Liver (tissue), 3 donors: ENCODE measurements at regions not wholly inside any gene's neighbourhood (a gene's known extent, or its start where the extent isn't known, plus 50 kb on each side); places are given as distances from the start of the nearest gene placed in this dataset.

ENCODE experiments used
- ATF3 ChIP-seq: IDR thresholded peaks from 2 replicates; pipeline ENCODE4 v1.6.1; 2016; ENCODE audit warnings: antibody characterized with exemption
- CTCF ChIP-seq: fragments of 150-350 bp; IDR thresholded peaks from 2 replicates; pipeline ENCODE4 v1.5.1; 2017; ENCODE audit warnings: improper control_type of control experiment, low read depth, low read length; ENCODE audit not compliant: missing input control
- FOXA1 ChIP-seq: IDR thresholded peaks from 2 replicates; pipeline ENCODE4 v1.6.1; 2016; ENCODE audit warnings: antibody characterized with exemption
- GABPA ChIP-seq, 2 donors: IDR thresholded peaks in 1 of 2; conservative IDR thresholded peaks in 1 of 2; 2 replicates each; pipeline ENCODE4 v1.6.1; 2016; ENCODE audit warnings: antibody characterized with exemption in 2 of 2, mild to moderate bottlenecking in 1 of 2, moderate library complexity in 1 of 2
- JUND ChIP-seq, 2 donors: IDR thresholded peaks; 2 replicates each; pipeline ENCODE4 v1.6.1; 2016; ENCODE audit warnings: antibody characterized with exemption in 2 of 2
- MAX ChIP-seq: IDR thresholded peaks from 2 replicates; pipeline ENCODE4 v1.6.1; 2016; ENCODE audit warnings: antibody characterized with exemption
- NR2F2 ChIP-seq: IDR thresholded peaks from 2 replicates; pipeline ENCODE4 v1.6.1; 2016; ENCODE audit warnings: antibody characterized with exemption
- REST ChIP-seq: IDR thresholded peaks from 2 replicates; pipeline ENCODE4 v1.6.1; 2016; ENCODE audit warnings: antibody characterized with exemption, mild to moderate bottlenecking
- SP1 ChIP-seq: IDR thresholded peaks from 2 replicates; pipeline ENCODE4 v1.6.1; 2018; ENCODE audit warnings: antibody characterized with exemption, mild to moderate bottlenecking
- TAF1 ChIP-seq: conservative IDR thresholded peaks from 2 replicates; pipeline ENCODE4 v1.6.1; 2016; ENCODE audit warnings: antibody characterized with exemption, mild to moderate bottlenecking
- ZBTB33 ChIP-seq: IDR thresholded peaks from 2 replicates; pipeline ENCODE4 v1.6.1; 2016; ENCODE audit warnings: antibody characterized with exemption
- donor health status: healthy.
- donor health status: healthy.

- TF ChIP-seq CTCF (no peak), JUND (IDR thresholded peaks at IDR 0.05) (no peak), ATF3 (no peak), FOXA1 (no peak), ZBTB33 (no peak), TAF1 (no peak), SP1 (no peak), GABPA (IDR thresholded peaks at IDR 0.05 in 1 of 2, conservative IDR thresholded peaks at IDR 0.05 in 1 of 2) (no peak), NR2F2 (no peak), REST (no peak), MAX (no peak)
These were observed 64.9 kb upstream of the DAAM1 start for GRCh38 chr14:59123531-59123930.
